WTC11 (cell line): ENCODE measurements at regions not wholly inside any gene's neighbourhood (a gene's known extent, or its start where the extent isn't known, plus 50 kb on each side); places are given as distances from the start of the nearest gene placed in this dataset.

Experiments used
- ATAC-seq: fragments of 200-7000 bp; cut with Tn5 transposase; 2 replicates; pipeline ENCODE4 v1.10.0; 2021; ENCODE audit warnings: mild to moderate bottlenecking, moderate library complexity
- CTCF ChIA-PET: fragments of 300-600 bp; sonication (Branson Sonifier 250); formaldehyde crosslinking; loops from one replicate; lab custom pipeline; 2021; ENCODE audit warnings: antibody characterized with exemption; lab: Charles Lee
- POLR2A ChIA-PET: fragments of 350-600 bp; sonication (Branson Sonifier 250); formaldehyde crosslinking; loops from one replicate; lab custom pipeline; 2021; ENCODE audit warnings: antibody characterized with exemption; lab: Charles Lee
- DNase-seq: peaks from one replicate; pipeline ENCODE4 v3.0.0; 2021; ENCODE audit warnings: low spot score
- H3K27ac Mint-ChIP-seq: 2 replicates; pipeline ENCODE4 v1.8.0; 2021; ENCODE audit warnings: mixed read lengths
- H3K27me3 Mint-ChIP-seq: 2 replicates; pipeline ENCODE4 v1.8.0; 2021; ENCODE audit warnings: low read depth, mild to moderate bottlenecking, moderate library complexity, mixed read lengths
- H3K36me3 Mint-ChIP-seq: 2 replicates; pipeline ENCODE4 v1.8.0; 2021; ENCODE audit warnings: mixed read lengths
- H3K4me1 Mint-ChIP-seq: 2 replicates; pipeline ENCODE4 v1.8.0; 2022; ENCODE audit warnings: mixed read lengths
- H3K4me3 Mint-ChIP-seq: 2 replicates; pipeline ENCODE4 v1.8.0; 2021; ENCODE audit warnings: mild to moderate bottlenecking, moderate library complexity, mixed read lengths
- H3K9me3 Mint-ChIP-seq: 2 replicates; pipeline ENCODE4 v1.8.0; 2021; ENCODE audit warnings: mixed read lengths
- AR ChIP-seq: fragments of 250-450 bp; sonication (Bioruptor Pico); IDR thresholded peaks from 2 replicates; pipeline ENCODE4 v1.9.0; 2021; ENCODE audit warnings: mild to moderate bottlenecking
- CDX4 ChIP-seq: fragments of 250-450 bp; sonication (Bioruptor Pico); IDR thresholded peaks from 2 replicates; pipeline ENCODE4 v1.9.0; 2021; ENCODE audit warnings: moderate library complexity, mild to moderate bottlenecking, inconsistent platforms, borderline replicate concordance
- CREM ChIP-seq: sonication (generic); formaldehyde crosslinking; IDR thresholded peaks from 2 replicates; pipeline ENCODE4 v1.8.1; 2022; ENCODE audit warnings: mild to moderate bottlenecking, missing genetic modification reagents, moderate library complexity
- E2F4 ChIP-seq: sonication (generic); formaldehyde crosslinking; IDR thresholded peaks from 2 replicates; pipeline ENCODE4 v1.8.1; 2022; ENCODE audit warnings: low read depth, mild to moderate bottlenecking, moderate library complexity, missing genetic modification reagents, borderline replicate concordance
- E2F5 ChIP-seq: sonication (generic); formaldehyde crosslinking; IDR thresholded peaks from 2 replicates; pipeline ENCODE4 v1.8.1; 2022; ENCODE audit warnings: mild to moderate bottlenecking, moderate library complexity, missing genetic modification reagents
- FOXK1 ChIP-seq: sonication (generic); formaldehyde crosslinking; IDR thresholded peaks from 2 replicates; pipeline ENCODE4 v1.8.0; 2022; ENCODE audit warnings: mild to moderate bottlenecking, moderate library complexity, missing genetic modification reagents
- FOXP1 ChIP-seq: sonication (generic); formaldehyde crosslinking; IDR thresholded peaks from 2 replicates; pipeline ENCODE4 v1.8.0; 2022; ENCODE audit warnings: missing genetic modification reagents, mild to moderate bottlenecking, moderate library complexity, borderline replicate concordance
- GABPB1 ChIP-seq: sonication (generic); formaldehyde crosslinking; IDR thresholded peaks from 2 replicates; pipeline ENCODE4 v1.8.1; 2023; ENCODE audit warnings: mild to moderate bottlenecking, missing genetic modification reagents
- GRHL2 ChIP-seq: fragments of 250-450 bp; sonication (Bioruptor Pico); IDR thresholded peaks from 2 replicates; pipeline ENCODE4 v1.8.0; 2022; ENCODE audit warnings: mild to moderate bottlenecking, moderate library complexity; ENCODE audit not compliant: insufficient replicate concordance, severe bottlenecking
- IRF2 ChIP-seq: sonication (generic); formaldehyde crosslinking; IDR thresholded peaks from 2 replicates; pipeline ENCODE4 v1.8.0; 2022; ENCODE audit warnings: low read depth, missing genetic modification reagents, borderline replicate concordance
- MAX ChIP-seq: sonication (generic); formaldehyde crosslinking; IDR thresholded peaks from 2 replicates; pipeline ENCODE4 v1.8.0; 2022; ENCODE audit warnings: mild to moderate bottlenecking, missing genetic modification reagents
- MYBL2 ChIP-seq: sonication (generic); formaldehyde crosslinking; IDR thresholded peaks from 2 replicates; pipeline ENCODE4 v1.8.1; 2023; ENCODE audit warnings: mild to moderate bottlenecking, moderate library complexity, missing genetic modification reagents
- NR3C1 ChIP-seq: sonication (generic); formaldehyde crosslinking; conservative IDR thresholded peaks from 2 replicates; pipeline ENCODE4 v1.8.1; 2023; ENCODE audit warnings: low read depth, mild to moderate bottlenecking, missing genetic modification reagents
- RELA ChIP-seq: sonication (generic); formaldehyde crosslinking; IDR thresholded peaks from 2 replicates; pipeline ENCODE4 v1.8.1; 2022; ENCODE audit warnings: missing genetic modification reagents, mild to moderate bottlenecking, borderline replicate concordance
- SMAD4 ChIP-seq: sonication (generic); formaldehyde crosslinking; IDR thresholded peaks from 2 replicates; pipeline ENCODE4 v1.8.0; 2022; ENCODE audit warnings: mild to moderate bottlenecking, missing genetic modification reagents
- SP1 ChIP-seq: sonication (generic); formaldehyde crosslinking; conservative IDR thresholded peaks from 2 replicates; pipeline ENCODE4 v1.8.1; 2022; ENCODE audit warnings: missing genetic modification reagents
- TP53 ChIP-seq: sonication (generic); formaldehyde crosslinking; IDR thresholded peaks from 2 replicates; pipeline ENCODE4 v1.8.1; 2023; ENCODE audit warnings: mild to moderate bottlenecking, missing genetic modification reagents
- ZNF138 ChIP-seq: sonication (generic); formaldehyde crosslinking; conservative IDR thresholded peaks from 2 replicates; pipeline ENCODE4 v1.8.1; 2022; ENCODE audit warnings: mild to moderate bottlenecking, moderate library complexity, missing genetic modification reagents
- ZNF317 ChIP-seq: sonication (generic); formaldehyde crosslinking; IDR thresholded peaks from 2 replicates; pipeline ENCODE4 v1.8.1; 2023; ENCODE audit warnings: low read depth, mild to moderate bottlenecking, moderate library complexity, missing genetic modification reagents, borderline replicate concordance
- ZNF425 ChIP-seq: fragments of 250-450 bp; sonication (Bioruptor Pico); conservative IDR thresholded peaks from 2 replicates; pipeline ENCODE4 v1.9.0; 2021; ENCODE audit warnings: mild to moderate bottlenecking
- ZNF512 ChIP-seq: sonication (generic); formaldehyde crosslinking; IDR thresholded peaks from 2 replicates; pipeline ENCODE4 v1.8.1; 2022; ENCODE audit warnings: missing genetic modification reagents, borderline replicate concordance
- ZNF532 ChIP-seq: fragments of 250-450 bp; sonication (Bioruptor Pico); IDR thresholded peaks from 2 replicates; pipeline ENCODE4 v1.9.0; 2021; ENCODE audit warnings: mild to moderate bottlenecking, borderline replicate concordance

GRCh38 chr13:68473834-68474326, 1243.7 kb upstream of the PCDH9 start:
- no peaks in the 10 kb centered on the region for H3K9me3 Mint-ChIP-seq
- no peaks in the 10 kb centered on the region; the same call in 1 of the 2 replicates for H3K27me3 Mint-ChIP-seq
- no peak overlapping the region for H3K27ac Mint-ChIP-seq
- DNase-seq, result no peak
- H3K4me1 Mint-ChIP-seq, result peaks cover 5% of the 10 kb centered on the region; the same call in 1 of the 2 replicates
- H3K36me3 Mint-ChIP-seq, result no peaks in the 10 kb centered on the region
- no peak for TF ChIP-seq GABPB1
- no peak for TF ChIP-seq NR3C1 (CRISPR knock-in tag)
- no peak for TF ChIP-seq RELA (CRISPR knock-in tag)
- no peak for TF ChIP-seq FOXK1
- no peak for TF ChIP-seq SMAD4
- TF ChIP-seq E2F5 (CRISPR knock-in tag), result no peak
- TF ChIP-seq ZNF317 (CRISPR knock-in tag), result no peak
- TF ChIP-seq E2F4 (CRISPR knock-in tag), result no peak
- no peak for TF ChIP-seq ZNF425 (CRISPR knock-in tag)
- no peak for TF ChIP-seq FOXP1
- TF ChIP-seq GRHL2 (CRISPR knock-in tag), result no peak
- TF ChIP-seq AR (CRISPR knock-in tag), result no peak
- no peak for TF ChIP-seq CREM
- TF ChIP-seq MAX (CRISPR knock-in tag), result no peak
- no peak for TF ChIP-seq MYBL2
- TF ChIP-seq, all 79 proteins: peak for 0
- no peak for ATAC-seq
- ChIA-PET CTCF (no interaction called here), POLR2A (no interaction called here)
- H3K4me3 Mint-ChIP-seq, result no peak overlapping the region

- no peak for TF ChIP-seq IRF2 (CRISPR knock-in tag)
- TF ChIP-seq TP53 (CRISPR knock-in tag), result no peak
- TF ChIP-seq SP1 (CRISPR knock-in tag), result no peak
- no peak for TF ChIP-seq CDX4
- TF ChIP-seq ZNF138 (CRISPR knock-in tag), result no peak
- no peak for TF ChIP-seq ZNF532
- no peak for TF ChIP-seq ZNF512
- Mint-ChIP-seq H3K4me3 (no peak overlapping the region), H3K4me1 (no peaks in the 10 kb centered on the region), H3K27me3 (no peaks in the 10 kb centered on the region; the same call in 1 of the 2 replicates), H3K9me3 (peaks cover 7% of the 10 kb centered on the region), H3K36me3 (no peaks in the 10 kb centered on the region), H3K27ac (no peak overlapping the region)
- ATAC-seq (no peak), DNase-seq (no peak)
- ChIA-PET POLR2A (no interaction called here), CTCF (no interaction called here)
Measured at GRCh38 chr13:68467160-68467559, 1237.0 kb upstream of the PCDH9 start.
